Skin of body (tissue), 1 donor: ENCODE measurements at regions not wholly inside any gene's neighbourhood (a gene's known extent, or its start where the extent isn't known, plus 50 kb on each side); places are given as distances from the start of the nearest gene placed in this dataset.
"Not testable (repeated sequence)": the region's sequence is repeated elsewhere in the genome, so short reads cannot be mapped to it uniquely, and the experiment has no call there.

Experiments
- DNase-seq: peaks from one replicate; lab custom pipeline; 2025; lab: John Stamatoyannopoulos, UW

DNA sequence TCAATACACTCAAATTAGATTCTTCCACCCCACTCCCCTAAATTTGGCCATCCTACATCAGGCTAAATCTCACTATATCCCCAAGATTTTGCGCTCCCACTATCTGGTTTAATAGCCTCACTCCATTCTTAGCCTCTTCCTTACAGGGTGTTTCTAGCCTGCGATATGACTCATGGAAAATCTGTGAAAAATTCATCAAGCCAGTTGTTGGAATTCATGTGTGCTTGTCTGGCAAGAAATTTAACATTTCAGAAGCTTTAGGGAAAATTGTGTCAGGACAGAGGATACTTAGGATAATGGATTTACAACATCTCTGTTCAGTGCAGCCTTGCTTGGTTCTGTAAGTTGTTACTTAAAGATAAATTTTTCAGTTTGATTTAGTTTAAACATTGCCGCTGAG is 1249.9 kb upstream of the AUTS2 start:
- no peak for DNase-seq

DNA sequence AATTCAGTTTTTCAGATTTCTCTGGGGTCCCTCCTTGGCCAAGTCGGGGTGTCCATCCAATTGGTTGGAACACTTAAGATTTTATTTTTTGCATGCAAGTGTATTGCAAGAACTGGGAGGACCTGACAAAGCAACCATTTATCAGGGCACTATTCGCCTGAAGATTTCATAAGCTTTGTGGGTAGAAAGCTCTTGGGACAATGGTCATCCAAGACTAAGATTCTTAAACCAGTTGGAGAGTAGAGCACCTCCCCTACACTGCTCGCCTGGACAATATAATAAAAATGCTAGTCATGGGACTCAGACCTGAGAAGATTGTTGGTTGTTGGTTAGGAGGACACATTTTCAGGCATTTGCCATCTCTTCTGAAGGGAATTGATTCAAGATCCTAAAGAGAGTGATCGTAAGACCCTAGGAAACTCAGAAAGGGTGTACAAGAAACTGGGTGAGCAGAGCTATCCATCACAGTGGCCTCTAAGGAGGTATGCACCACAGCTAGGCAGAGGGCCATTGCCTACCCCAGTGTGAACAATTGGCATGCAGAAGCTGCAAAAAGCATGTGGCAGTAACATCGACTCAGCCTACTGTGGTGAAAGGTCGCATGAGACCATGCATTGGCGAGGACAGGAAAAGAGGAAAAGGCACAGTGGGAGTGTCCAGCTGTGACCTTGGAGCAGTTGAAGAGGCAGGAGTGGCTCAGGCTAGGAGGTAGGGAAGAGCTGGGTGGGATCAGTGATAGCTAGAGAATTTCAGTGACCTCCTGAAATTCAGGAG is 1235.3 kb upstream of the AUTS2 start:
- DNase-seq, result no peak

DNA sequence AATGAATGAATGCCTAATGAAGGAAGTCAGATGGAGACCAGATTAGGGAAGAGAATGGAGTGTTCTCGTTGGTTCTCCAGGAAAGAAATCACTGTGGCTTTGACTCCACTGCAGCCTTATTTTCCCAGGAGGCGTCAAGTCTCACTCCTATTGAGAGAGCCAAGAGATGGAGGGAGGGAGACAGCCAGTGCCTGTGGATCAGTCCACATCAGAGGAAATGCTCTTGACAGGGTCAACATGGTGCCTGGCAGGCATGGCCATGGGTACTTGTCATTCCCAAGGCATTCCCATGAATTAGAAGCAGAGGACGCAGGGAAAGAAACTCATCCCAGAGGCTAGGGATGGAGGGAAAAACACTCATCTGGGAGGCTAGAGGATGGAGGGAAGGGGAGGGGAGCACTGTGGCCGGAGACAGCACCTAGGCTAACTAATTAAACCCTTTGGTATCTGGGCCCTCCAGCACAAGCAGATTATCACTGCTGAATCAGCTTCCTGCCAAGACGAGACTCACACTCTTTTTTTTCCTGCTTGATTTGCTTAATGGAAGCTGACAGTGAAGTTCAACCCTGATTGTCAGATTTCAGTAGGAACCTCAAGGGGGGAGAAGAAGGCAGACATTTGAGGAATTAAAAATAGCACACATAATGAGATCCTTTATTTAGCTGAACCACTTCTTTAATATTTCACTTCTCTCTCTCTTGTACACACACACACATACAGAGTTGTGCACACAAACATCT is 1233.2 kb upstream of the AUTS2 start:
- peak; percentile 12 for DNase-seq

DNA sequence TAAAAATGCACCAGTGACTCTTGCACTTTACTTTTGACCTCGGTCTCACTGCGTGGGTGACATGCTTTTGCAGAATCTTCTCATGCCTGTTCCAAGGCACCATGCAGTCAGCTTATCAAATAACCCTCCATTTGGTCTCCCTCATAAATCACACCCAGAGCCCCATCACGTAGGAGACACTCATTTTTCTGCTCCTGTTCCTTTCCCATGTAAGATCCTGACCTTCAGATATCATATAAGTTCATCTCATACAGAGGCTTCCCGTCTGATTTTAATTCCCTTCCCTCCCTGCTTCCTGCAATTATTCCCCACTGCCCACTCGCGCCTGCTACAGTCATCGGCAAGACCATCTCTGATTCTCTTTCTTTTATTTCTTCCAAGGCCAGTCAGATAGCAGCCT is 1226.3 kb upstream of the AUTS2 start:
- no peak for DNase-seq

DNA sequence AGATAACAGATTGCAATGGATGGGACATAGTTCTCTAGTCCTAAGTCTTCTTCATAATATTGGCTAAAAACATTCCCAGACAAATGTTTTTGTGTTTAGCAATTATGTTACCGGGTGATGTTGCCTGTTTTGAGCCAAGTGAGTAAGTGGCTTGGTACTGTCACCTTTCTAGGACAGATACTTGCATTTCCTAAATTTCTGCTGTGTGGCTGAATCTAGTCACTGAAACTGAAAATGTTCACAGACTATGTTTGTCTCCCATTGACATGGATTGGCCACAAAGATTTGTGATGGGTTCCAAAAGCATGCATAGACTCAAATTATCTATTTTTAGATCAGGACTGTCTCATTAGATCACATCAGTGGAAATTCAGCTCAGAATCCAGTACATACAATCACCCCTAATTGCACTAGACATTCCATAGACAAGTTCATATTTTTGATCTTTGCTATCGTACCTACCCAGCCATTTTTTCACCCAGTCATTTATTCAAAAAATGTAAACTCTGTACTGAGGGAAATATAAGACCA is 1222.1 kb upstream of the AUTS2 start:
- DNase-seq, result no peak

DNA sequence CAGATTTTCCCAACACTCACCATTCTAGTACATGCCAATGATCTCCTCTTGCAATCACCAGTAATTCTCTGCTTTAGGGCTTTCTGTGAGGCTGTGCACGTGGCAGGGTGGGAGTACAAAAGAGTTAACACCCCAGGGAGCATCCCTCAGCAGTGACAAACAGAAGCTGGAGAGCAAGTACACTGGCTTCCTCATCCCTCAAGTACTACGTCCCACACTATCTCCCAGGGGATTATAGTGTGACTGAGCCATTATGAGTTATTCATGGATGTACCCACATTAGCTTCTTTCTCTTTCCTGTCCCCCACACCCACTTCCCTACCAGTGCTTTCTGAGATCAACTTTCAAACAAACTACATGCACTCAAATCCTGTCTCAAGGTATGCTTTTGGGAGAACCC is 1216.5 kb upstream of the AUTS2 start:
- no peak for DNase-seq

DNA sequence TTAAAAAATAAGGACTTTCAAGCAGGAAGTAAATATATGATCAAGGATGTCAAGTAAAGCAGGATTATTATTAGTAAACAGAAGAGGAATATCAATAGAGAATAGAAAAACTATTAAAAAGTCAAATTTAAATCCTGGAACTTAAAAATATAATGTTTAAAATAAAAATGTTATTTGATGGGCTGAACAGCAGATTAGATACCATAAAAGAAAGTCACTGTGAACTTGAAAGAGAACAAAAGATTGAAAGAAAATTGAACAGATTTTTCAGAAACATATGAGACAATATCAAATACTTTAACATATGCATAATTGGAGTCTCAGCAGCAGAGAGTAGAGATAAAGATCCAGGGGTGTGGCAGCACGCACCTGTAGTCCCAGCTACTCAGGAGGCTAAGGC is 1213.7 kb upstream of the AUTS2 start:
- no peak for DNase-seq

DNA sequence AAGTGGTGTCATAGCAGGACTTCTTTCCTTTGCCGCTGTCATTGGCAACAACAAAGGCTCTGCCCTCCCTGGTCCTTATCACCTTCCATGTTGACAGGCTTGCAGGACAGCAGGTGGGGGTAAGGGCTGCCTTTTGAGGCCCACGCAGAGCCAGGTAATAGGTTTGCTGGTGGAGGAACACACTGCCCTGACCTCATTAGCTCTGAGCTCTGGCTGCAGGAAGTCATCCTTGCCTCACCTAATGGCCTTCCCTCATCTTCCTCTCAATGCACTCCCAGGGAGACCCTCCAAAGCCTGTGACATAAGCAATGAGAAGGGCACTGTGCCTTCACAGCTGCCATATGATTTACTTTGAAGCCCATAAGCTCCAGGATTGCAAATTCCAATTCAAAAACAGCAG is 1205.2 kb upstream of the AUTS2 start:
- no peak for DNase-seq

DNA sequence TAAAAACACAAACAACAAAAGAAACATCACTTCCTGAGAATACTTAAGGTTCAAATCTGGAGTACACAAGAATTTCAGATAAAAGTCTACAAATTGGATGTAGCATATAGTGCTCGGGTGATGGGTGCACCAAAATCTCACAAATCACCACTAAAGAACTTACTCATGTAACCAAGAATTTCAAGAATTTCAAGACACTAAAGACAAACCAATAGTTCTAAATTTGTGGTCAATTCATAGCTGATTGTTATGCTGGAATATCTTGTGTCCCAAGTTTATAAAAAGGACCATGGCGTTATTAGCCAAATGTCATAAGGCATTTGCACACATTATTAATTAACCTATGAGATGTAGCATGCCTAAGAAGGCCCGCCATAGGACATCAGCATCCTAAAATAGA is 1204.1 kb upstream of the AUTS2 start:
- DNase-seq, result no peak

DNA sequence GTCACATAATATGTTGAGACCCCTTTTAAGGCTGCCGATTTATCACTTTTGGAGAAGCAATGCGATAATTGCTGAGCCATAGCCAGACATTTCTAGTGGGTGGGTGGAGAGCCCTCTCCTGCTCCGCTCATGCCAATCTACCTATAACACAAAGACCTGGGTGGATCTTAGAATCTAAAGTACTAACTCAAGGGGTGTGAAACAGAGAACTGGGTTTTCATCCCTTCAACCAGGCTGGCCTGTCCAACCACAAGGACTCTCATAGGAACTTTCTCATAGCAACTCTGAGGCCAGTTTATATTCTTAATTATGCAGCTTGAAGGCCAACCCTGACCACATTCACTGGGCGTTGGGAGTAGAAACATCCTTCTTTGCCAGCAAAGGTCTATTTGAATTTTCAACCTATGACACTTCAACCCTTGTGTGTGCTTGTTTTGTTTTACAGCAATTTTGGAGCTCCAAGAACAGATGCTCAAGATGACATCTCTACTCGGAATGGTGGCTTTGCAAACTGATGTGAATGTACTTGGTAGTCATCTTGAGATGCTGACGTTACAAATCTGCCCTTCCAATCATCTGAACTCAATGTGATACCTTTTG is 1198.2 kb upstream of the AUTS2 start:
- DNase-seq, result no peak

DNA sequence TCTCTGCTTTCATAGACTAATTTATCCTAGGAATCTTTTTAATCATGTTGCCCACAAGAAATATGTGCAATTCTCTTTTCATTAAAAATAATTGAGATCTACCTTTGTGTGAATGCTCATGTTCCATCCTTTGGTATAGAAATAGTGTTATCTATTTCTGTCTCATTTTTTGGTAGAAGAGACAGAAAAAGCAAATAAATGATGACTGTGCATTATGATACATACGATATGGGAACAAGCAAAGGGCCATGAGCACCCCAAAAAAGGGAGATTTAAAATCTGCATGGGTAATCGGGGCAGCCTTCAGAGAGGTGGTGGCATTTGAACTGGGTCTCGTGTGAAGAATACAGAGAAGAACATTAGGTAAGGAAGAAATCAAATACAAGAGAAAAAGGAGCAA is 1197.5 kb upstream of the AUTS2 start:
- DNase-seq, result no peak

DNA sequence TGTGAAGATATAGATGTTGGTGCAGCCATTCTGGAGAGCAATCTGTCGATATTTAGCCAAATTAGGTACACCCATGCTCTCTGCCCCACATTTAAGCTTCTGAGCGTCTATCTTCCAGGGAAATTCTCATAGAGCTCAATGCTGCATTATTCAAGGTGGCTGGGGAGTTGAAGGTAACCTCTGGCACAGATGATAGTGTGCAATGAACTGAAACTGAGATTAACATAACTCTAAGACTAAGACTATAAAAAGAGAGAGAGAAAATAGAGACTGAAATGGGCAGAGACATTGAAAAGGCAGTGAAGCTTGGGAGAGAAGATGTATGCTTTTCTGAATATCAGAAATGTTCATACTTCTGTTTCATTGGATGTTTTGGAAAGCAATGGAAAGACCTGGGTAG is 1197.0 kb upstream of the AUTS2 start:
- DNase-seq, result no peak

DNA sequence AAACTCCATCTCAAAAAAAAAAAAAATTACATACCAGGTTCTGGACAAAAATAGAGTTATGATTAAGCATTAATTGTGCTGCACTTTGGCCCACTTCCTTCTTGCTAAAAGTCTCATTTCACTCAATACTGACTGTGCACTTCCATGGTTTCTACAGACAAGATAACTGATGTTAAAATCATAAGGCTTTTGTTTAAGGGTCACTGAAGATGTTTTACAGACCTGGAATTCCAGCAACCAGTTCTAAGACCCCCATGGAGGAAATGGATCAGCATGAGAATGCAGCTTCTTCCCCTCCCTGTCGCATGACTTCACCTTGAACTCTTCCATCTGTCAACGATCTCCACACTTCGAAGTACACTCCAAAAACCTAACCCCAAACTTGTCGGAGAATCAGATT is 1191.8 kb upstream of the AUTS2 start:
- DNase-seq, result no peak

DNA sequence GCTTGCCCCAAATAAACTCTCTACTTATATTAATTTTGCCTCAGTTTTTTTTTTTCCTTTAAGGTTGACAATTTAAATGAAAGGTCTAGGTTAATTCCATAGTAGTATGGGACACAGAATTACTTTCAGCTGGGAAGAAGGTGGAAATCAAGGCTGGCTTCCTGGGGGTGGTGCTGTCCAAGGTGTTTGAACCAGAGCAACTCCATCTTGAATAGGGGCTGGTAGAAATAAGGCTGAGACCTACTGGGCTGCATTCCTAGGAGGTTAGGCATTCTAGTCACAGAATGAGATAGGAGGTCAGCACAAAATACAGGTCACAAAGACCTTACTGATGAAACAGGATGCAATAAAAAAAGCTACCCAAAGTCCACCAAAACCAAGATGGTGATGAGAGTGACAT is 1190.8 kb upstream of the AUTS2 start:
- no peak for DNase-seq

DNA sequence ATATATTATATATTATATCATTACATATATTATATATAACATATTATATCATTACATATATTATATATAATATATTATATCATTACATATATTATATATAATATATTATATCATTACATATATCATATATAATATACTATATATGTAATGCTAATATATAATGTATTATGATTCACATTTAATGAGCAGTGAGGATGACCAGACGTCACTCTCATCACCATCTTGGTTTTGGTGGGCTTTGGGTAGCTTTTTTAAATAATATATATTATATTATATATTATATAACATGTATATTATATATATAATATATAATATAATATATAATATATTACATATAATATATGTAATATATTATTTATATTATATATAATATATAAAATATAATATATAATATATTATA is 1189.4 kb upstream of the AUTS2 start:
- no peak for DNase-seq

DNA sequence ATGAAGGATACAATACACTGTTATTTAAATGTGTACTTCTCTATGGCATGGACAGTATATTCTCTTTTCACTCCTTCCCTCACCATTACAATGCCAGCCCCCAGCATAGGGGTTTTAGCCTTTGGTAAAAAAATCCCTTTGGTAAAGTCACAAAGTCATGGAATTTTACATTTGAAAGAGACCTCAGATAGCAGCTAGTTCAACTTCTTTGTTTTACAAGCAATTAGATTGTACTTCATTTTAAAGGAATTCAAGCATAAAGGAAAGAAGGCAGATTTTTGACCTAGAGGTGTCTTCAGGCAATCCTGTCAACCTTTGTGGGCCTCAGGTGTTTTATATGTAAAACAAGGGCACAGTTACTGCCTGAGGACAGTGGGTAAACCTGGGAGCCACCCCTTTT is 1188.4 kb upstream of the AUTS2 start:
- no peak for DNase-seq

DNA sequence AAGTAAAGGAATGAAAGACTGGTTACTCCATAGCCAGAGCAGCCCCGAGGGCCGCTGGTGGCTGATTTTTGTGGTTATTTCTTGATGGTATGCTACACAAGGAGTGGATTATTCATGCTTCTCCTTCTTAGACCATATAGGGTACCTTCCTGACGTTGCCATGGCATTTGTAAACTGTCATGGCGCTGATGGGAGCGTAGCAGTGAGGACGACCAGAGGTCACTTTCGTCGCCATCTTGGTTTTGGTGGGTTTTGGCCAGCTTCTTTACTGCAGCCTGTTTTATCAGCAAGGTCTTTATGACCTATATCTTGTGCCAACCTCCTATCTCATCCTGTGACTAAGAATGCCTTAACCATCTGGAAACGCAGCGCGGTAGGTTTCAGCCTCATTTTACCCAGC is 1187.6 kb upstream of the AUTS2 start:
- not testable (repeated sequence) for DNase-seq

DNA sequence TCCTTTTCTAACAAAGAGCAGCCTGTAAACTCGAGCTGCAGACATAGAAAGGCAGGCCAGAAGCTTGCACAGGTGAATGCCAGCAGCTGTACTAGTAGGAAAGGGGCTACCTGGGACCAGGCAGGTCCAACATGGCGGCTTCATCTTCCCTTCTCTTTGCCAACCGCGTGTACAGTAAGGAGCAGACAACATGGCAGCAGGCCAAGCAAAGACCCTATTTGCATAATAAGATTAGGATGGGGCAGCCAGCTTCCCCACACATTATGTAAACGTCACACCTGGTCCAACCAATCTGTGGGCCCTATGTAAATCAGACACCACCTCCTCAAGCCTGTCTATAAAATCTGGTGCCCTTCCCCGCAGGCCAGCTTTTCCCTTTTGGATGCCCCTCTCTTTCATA is 1186.5 kb upstream of the AUTS2 start:
- DNase-seq, result no peak

DNA sequence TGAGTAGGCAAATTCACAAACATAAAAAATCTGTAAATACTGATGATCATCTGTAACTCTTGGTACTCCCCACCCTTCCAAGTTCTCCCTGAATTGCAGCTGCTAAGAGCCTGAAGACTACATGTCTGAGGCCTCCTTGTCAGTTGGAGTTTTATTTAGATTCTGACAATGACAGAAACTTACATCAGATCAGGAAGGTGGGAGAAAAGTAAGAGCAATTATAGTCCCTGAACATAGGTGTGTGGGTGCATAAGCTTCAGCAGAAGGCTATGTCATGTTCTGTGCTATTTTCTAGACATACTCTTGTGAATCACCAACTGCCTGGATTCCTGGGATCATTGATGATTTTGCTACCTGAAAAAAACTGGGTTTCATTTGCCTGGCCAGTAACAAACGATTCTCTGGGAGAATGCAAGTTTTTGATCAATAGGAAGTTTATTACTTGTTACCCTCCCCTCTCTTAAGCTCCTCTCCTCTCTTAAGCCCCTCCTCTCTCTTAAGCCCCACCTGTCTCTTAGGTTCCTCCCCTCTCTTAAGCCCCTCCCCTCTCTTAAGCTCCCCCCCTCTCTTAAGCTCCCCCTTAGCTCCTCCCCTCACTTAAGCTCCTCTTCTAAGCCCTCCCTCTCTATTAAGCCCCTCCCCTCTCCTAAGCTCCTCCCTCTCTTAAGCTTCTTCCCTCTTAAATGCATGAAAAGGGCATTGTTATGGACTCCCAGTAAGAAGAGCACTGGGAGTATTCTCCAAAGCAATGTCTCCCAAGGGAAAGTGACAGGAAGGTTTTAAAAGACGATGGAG is 1183.4 kb upstream of the AUTS2 start:
- DNase-seq, result no peak

DNA sequence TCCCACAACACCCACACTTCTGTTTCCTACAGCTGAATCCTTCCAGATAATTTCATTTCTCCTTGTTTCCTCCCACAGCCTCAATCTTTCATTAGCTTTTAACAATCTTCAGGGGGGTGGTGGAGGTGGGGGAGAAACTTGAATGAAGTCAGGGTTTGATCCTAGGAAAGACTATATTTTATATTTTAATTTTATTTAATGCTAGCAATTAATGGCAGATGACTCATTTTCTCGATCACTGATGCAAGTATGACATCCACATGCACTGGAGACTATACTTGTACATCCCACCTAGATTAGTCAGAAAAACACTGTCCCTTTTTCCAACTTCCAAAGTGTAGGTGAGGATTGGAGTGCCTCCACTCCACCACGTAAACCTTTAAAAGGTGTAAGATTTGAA is 1181.3 kb upstream of the AUTS2 start:
- no peak for DNase-seq

DNA sequence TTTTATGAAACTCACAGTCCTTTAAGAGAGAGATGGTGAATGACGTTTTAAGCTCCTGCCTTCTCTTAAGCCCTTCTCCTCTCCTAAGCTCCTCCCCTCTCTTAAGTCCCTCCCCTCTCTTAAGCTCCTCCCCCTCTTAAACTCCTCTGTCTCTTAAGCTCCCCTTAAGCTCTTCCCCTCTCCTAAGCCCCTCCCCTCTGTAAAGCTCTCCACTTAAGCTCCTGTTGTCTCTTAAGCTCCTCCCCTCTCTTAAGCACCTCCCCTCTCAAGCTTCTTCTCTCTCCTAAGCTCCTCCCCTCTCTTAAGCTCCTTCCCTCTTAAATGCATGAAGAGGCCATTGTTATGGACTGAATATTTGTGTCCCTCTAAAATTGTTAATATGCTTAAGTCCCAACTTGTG is 1180.6 kb upstream of the AUTS2 start:
- DNase-seq, result no peak
